GM19240 (cell line): ENCODE measurements at regions not wholly inside any gene's neighbourhood (a gene's known extent, or its start where the extent isn't known, plus 50 kb on each side); places are given as distances from the start of the nearest gene placed in this dataset.

Experiments used
- DNase-seq: peaks from one replicate; pipeline ENCODE4 v3.0.0; 2011; ENCODE audit warnings: low spot score; ENCODE audit not compliant: insufficient read length

DNA sequence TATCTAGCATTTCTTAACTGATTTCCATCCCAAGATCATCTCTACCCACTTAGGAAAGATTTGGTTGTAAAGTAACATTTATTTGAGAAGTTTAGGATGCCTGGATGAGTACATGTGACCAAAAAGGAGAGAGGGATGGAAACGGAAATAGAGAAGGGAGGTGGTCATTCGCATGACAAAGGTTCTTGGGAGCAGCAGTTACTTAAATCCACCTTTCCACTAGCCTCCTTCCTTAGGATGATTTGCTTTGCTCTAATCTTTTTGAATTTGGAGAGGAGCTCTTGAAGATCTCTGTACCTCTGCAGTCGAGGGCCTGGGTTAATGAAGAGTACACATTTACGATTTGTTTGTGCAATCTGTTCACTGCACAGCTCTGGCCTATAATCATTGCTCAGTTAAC, 623.5 kb downstream of the EPHA4 start:
- no peak for DNase-seq

GRCh38 chr2:220949466-220949865, 622.6 kb downstream of the EPHA4 start:
- no peak for DNase-seq

GRCh38 chr2:220955776-220956175, 616.3 kb downstream of the EPHA4 start:
- no peak for DNase-seq

DNA sequence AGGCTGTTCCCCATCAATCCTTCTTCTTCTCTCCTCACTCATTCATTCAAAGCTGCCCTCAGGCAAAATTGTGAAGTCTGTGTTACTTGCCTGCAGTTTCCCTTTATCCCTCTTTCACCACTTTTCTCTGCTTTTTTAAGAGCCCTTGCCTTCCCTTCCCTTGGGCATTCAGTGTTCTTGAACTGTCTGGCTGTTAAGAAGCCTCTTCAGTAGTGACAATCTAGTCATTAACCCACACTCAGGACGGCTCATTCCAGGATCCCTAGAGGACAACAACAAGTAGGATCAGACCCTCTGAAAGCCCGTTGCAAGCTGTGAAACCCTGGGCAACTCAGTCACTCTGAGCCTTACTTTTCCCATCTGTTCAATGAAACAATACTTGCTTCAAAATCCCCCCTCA, 615.7 kb downstream of the EPHA4 start:
- no peak for DNase-seq

GRCh38 chr2:220959391-220959802, 612.7 kb downstream of the EPHA4 start:
- no peak for DNase-seq

DNA sequence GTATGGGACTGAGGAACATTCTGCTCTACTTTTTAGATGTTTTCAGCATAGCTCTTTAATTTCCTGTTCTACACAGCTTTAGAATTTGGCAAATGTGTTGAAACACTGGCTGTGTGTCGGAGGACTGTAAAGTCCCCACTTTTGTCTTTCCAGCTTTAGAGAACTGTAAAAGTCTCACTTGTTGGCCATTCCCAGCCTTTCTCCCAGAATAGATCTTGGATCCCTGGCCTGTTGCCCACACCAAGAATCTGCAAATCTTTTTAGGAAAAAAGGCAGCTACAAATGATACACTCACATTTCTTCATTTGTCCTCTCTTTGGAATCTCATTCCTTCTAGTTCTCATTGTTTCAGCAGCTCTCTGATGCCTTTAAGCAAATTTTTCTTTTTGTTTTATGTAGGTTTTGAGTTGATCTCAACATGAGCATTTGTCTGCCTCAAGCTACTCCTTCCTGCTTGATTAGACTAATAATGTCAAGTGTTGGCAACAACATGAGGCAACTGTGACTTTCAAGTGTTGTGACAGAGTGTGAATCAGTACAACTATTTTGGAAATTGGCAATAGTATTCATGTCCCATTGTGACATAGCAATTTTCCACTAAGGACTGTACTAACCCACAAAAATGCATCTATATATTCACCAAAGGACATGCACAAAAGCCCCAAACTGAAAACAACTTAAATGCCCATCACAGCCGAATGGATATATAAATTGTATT, 610.8 kb downstream of the EPHA4 start:
- DNase-seq, result no peak

DNA sequence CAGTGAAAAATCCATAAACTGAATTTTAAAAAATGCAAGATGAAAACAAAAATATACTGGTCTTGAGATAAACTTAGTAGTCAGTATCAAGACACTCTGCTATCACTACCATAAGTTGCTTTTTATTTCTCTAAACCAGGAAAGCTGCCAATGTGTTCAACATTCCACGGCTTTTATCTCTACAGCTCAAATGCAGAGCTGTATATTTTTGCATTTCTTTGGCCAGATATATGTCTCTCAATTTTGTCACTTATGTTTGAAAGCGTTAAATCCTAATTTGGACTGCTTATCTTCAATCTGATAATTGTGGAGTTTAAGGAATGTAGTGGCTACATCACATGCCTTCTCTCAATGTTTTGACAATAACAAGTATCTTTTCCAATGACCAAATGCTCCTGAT, 609.5 kb downstream of the EPHA4 start:
- no peak for DNase-seq

GRCh38 chr2:220963076-220963475, 609.0 kb downstream of the EPHA4 start:
- DNase-seq, result no peak

DNA sequence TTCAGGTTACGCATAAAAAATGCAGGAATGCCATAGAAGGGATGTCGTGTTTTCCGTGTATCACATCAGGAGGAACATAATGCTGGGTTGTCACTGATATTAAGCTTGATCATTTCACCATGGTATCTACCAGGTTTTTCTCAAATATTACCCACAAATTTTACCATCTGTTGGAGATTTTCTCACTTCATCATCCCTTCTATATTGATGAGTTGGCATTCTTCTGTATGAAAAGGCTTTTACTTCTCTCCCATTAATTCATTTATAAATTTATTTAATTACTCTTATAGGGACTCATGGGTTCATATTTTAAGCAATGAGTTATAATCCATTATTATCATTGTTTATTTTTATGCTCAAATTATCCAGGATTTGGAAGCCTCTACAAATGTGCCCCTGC, 608.2 kb downstream of the EPHA4 start:
- no peak for DNase-seq

- DNase-seq, result no peak
Observed at GRCh38 chr2:220966636-220967035, 605.5 kb downstream of the EPHA4 start.

- DNase-seq, result no peak
Observed at GRCh38 chr2:220969348-220969747, 602.8 kb downstream of the EPHA4 start.

DNA sequence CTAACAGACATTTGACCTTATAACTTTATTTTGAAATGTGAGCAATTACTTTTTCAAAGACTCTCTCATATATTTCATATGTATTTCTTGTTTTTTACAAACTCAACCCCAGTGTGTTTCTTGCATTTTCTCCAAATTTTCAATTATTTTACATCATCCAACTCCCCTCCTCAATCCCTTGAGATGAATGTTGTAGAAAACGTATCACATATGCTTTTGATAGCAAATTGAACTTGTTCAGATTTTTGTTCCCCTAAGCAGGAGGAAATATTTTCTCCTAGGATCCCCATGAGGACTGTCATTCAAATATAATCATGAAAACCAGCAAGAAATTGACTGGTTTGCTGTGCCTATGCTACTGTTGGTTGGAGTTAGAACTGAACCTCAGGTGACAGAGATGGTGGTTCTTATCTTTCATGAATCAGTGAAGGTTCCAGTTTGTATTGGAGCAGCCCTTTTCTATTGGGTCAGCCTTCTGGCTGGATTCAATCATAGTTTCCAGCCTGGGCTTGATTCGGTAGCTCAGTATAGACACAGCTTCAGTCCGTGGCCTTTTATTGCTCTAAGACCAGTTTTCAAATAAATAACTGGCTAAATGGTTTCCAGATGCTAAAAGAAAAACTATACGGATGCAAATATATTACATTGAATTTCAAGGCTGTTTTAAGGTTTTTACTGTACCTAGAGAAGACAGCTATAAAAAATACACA, 591.0 kb downstream of the EPHA4 start:
- no peak for DNase-seq

DNA sequence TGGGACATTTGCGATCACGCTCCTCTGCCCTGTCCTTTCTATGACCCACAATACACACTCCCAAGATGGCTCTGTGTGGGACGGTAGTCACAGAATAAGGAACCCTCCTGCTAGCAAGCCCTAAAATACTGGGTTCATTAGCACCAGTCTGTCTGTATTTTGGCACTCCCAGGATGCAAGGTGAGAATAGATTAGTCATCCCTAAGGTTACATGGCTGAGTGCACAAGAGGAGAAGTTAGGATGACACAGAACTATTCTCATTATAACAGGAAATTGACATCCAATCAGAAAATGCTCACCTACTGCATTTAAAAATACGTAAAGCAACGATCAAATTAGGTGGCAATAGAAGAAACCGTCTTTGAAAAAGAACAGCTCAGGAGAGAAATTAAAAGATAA, 590.2 kb downstream of the EPHA4 start:
- no peak for DNase-seq

GRCh38 chr2:220985561-220985960, 586.5 kb downstream of the EPHA4 start:
- no peak for DNase-seq

- no peak for DNase-seq
Observed at GRCh38 chr2:220987839-220988238, 584.3 kb downstream of the EPHA4 start.

DNA sequence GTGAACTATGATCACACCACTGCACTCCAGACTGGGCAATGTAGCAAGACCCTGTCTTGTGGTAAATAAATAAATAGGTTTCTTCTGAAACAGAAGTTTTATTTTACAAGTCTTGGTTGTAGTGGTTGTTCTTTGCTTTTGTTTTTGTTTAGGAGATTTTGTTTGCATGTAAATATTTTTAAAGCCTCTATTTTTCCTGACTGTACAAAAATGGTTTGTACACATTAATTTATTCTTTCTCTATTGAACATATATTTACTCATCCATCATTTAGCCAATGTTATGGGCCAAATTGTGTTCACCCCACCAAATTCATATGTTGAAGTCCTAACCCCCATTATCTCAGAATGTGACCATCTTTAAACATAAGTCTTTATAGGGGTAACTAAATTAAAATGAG, 580.1 kb downstream of the EPHA4 start:
- DNase-seq, result no peak

DNA sequence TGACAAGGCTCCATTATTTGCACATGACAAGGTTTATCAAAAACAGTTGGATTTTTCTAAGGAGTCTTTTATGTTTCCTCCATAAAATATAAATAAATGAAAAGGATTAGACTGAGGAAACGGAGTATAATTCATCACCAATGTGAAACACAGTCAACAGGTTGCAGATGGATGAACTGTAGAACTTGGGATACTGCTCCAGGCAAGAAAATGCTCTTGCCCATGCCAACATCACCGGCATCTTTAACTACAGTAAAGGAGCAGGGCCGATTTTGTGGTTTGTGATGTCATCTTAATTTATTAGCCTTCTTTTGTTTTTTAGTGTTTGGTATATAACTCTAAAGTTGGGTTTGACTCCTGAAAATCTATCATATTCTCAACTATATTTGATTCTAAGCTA, 577.3 kb downstream of the EPHA4 start:
- DNase-seq, result no peak

DNA sequence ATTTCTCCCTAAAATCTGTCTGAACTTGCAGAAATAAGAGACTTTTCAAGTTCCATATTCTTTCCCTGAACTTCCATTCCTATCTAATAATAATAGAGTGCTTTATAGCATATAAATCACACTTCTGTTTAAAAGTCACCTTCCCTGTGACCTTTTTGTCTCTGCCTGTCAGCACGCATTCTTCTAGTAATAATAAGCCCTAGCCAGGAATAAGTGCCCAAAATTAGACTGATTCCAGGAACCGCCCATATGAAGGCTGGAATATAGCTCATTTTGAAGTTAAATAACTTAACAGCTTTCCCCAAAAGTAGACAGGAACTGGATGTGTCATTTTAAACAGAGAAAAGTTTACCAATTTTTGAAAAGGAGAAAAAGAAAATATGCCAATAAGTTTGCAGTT, 576.5 kb downstream of the EPHA4 start:
- no peak for DNase-seq

DNA sequence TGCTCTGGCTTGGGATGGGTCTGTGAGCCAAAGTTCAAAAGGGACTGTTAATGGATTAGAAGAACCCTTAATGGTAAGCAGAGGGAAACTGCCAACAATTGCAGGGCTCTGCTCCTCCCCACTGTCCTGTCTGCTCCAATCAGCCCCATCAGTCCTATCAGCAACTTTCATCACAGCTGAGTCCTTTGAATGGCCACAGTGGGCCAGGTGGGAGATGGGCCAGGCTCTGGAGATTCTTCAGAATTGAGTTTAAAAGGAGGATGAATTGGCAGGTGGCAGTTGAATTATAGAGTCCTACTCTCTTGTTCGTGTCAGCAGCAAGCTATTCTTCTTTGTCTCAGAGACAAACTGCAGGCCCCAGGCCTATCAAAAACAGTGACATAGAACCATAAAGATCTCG, 573.9 kb downstream of the EPHA4 start:
- no peak for DNase-seq

DNA sequence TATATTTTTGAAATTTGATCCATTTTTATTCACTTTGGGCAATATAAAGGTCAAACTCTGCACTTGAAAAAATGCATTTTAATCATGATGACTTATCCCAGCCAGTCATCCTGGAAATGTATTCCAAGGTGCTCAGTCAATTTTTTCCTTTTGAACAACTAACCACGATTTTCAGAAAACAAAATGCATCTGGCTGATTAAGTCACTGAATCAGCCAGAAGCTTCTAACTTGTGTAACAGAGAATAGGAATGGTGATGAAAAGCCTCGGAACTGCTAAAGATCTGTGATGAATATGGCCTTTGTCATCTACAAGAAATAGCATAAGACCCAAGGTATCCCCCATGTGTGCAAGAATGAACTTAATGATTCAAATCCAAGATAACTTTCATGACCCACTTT, 572.7 kb downstream of the EPHA4 start:
- DNase-seq, result no peak

- DNase-seq, result no peak
Observed at GRCh38 chr2:221001381-221001801, 570.7 kb downstream of the EPHA4 start.

GRCh38 chr2:221002101-221002685, 569.9 kb downstream of the EPHA4 start:
- no peak for DNase-seq

- DNase-seq, result no peak
Observed at GRCh38 chr2:221005338-221005737, 566.8 kb downstream of the EPHA4 start.
